AG09309 (cell line): ENCODE measurements at regions not wholly inside any gene's neighbourhood (a gene's known extent, or its start where the extent isn't known, plus 50 kb on each side); places are given as distances from the start of the nearest gene placed in this dataset.

Experiments used
- DNase-seq: peaks from one replicate; pipeline ENCODE4 v3.0.0-alpha.2; 2010; ENCODE audit warnings: low read depth
- H3K4me3 ChIP-seq: 2 replicates; pipeline ENCODE4 v1.5.1; 2011; ENCODE audit warnings: mild to moderate bottlenecking, low read depth, low read length, moderate library complexity; ENCODE audit not compliant: control insufficient read depth
- CTCF ChIP-seq: IDR thresholded peaks from 2 replicates; pipeline ENCODE4 v1.5.1; 2011; ENCODE audit warnings: mild to moderate bottlenecking, low read depth, low read length, inconsistent platforms; ENCODE audit not compliant: insufficient read depth, control insufficient read depth; ENCODE audit errors: missing control alignments

- H3K4me3 ChIP-seq = no peak overlapping the region
- TF ChIP-seq CTCF = no peak
- no peak for DNase-seq
Measured at GRCh38 chr10:78911533-78912340, 157.0 kb upstream of the ZMIZ1 start.

- TF ChIP-seq CTCF = no peak
- H3K4me3 ChIP-seq = no peak overlapping the region
- no peak for DNase-seq
Measured at GRCh38 chr10:78912361-78913218, 156.2 kb upstream of the ZMIZ1 start.

GRCh38 chr10:78913219-78914059 is 155.3 kb upstream of the ZMIZ1 start:
- H3K4me3 ChIP-seq = no peak overlapping the region
- no peak for TF ChIP-seq CTCF
- DNase-seq = no peak

- DNase-seq = no peak
- TF ChIP-seq CTCF = no peak
- H3K4me3 ChIP-seq = no peak overlapping the region
Measured at GRCh38 chr10:78914060-78914378, 154.7 kb upstream of the ZMIZ1 start.

- TF ChIP-seq CTCF = no peak
- H3K4me3 ChIP-seq = no peak overlapping the region
- no peak for DNase-seq
Measured at GRCh38 chr10:78914502-78915189, 154.1 kb upstream of the ZMIZ1 start.

GRCh38 chr10:78915190-78915518 is 153.6 kb upstream of the ZMIZ1 start:
- no peak for TF ChIP-seq CTCF

More at GRCh38 chr10:78915190-78915518, 153.6 kb upstream of the ZMIZ1 start:
- no peak for DNase-seq
- no peak overlapping the region for H3K4me3 ChIP-seq
